GM19328 (cell line): ENCODE measurements at regions not wholly inside any gene's neighbourhood (a gene's known extent, or its start where the extent isn't known, plus 50 kb on each side); places are given as distances from the start of the nearest gene placed in this dataset.
"Not testable (repeated sequence)": the region's sequence is repeated elsewhere in the genome, so short reads cannot be mapped to it uniquely, and the experiment has no call there.

ENCODE experiments used
- ATAC-seq: cut with Tn5 transposase; IDR thresholded peaks from one replicate; pipeline ENCODE4 v1.9.1; 2021; ENCODE audit warnings: mild to moderate bottlenecking, moderate library complexity; ENCODE audit not compliant: unreplicated experiment

GRCh38 chr1:146729642-146730344 lies 208.3 kb upstream of the NBPF12 start:
- ATAC-seq = not testable (repeated sequence)

DNA sequence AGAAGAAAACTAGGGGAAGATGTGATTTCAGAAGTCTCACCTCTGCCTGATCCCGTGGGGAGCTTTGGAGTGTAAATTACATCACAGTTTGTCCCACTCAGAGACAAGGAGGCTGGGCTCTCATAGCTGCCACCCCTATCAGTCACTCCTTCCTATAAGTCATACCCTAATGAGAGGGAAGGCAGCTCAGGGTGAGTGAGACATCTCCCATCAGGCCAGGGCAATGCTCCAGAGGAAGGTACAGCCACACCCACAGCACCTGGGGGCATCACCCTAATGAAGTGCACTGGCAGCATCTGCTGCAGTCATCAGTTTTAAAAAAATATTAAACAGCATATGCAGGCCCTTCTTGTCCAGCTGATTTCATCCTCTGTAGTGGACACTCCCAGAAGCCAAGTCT lies 223.1 kb upstream of the NBPF12 start:
- not testable (repeated sequence) for ATAC-seq

DNA sequence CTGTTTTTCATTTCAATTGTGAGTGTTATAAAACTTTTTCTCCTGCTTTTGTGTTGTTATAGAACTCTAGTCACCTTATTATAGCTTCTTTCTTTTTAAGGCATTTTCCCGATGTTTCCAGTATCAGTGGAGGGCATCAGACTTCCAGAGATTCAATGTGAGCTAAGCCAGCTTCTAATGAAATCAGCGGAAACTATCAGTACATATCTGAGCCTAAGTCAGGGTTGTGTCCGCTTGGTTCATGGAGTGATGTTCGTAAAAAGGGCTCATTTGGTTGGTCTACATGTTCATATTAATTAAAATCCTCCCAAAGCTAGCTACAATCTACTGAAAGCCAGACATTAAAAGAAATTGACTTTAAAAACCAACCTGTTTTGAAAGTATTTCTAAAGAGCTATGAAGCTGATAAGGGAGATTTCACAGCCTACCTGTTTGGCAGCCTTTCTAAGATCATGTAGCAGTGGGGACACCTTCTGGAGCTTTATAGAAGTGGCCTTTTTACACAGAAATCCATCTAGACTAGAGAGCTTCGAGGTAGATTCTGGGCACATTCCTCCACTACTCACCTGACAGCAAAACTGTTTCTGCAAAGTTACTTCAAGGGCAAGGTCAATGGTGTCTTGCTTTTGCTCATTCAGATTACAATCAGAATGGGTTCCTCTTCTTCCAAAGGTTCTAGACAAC lies 227.1 kb upstream of the NBPF12 start:
- not testable (repeated sequence) for ATAC-seq

DNA sequence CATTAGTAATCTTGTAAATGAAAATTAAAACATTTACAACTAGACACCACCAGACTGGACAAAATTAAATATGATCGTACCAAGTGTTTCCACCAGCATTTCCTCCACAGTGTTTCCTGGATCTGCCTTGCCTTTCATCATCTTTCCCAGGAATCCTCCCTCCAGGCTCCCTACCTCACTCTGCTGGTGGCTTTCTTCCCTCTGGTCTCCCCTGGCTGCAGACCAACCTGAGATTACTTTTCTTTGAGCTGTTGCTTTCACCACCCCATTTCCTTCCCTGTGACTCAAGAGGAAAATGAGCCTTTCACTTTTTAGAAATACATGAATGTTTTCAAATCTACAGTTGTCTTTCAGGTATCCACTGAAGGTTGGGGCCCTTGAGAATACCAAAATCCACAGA lies 228.8 kb upstream of the NBPF12 start:
- ATAC-seq = not testable (repeated sequence)

DNA sequence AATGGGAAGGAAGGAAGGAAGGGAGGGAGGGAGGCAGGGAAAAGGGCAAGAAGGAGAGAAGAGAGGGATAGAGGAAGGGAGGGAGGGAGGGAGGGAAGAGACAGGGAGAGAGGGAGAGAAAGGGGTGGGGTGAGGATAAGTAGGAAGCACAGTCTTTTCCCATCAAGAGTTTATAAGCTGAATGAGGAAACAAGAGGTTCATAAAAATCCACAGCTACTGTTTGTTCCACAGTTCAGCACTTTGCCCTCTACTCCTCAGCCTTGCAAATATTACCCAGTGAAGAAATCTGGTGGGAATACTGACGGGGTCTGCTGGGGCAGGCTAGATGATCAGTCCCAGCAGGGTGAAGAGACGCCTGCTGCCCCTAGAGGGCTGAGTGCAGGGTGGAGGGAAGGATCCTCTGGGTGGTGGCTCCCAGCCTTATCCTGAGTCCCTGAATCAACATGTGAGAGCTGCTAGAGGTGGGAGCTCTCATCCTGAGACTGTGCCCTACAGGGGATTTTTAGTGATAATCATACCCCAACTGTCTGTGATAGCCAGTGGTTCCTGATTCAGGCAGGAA lies 233.9 kb upstream of the NBPF12 start:
- not testable (repeated sequence) for ATAC-seq

DNA sequence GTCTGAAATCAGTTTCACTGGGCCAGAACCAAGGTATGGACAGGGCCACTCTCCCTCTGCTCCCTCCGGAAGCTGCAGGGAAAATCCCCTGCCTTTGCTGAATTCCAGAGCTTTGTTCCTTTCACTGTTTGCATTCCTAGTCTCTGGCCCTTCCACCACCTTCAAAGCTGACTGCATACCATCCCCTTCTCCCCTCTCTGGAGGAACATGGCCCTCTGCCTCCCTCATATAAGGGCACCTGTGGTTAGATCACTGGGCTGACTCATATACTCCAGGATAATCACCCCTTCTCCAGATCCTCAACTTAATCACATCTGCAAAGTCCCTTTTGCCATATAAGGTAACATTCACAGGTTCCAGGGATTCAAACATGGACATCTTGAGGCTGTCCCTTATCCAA lies 236.8 kb upstream of the NBPF12 start:
- ATAC-seq = not testable (repeated sequence)

DNA sequence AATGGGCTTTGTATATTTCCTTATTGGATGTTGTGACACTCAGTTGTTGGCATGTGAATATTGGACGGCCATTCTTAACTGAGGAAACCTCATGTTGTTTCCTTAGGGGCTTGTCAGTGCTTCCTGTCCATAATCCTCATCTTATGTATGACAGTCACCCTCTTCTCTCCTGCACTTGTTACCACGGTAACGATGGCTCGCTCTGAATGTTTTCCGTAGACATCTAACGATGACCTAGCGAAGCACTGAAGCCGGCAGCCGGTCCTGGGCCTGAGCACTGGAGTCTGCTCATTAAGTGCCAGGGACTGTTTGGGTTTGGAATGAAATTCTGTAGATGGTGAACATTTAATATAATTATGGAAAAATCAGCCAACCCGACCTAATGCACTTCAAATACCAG lies 242.7 kb upstream of the NBPF12 start:
- not testable (repeated sequence) for ATAC-seq

GRCh38 chr1:146691798-146692197 lies 246.3 kb upstream of the NBPF12 start:
- not testable (repeated sequence) for ATAC-seq

- not testable (repeated sequence) for ATAC-seq
These were observed 249.2 kb upstream of the NBPF12 start for GRCh38 chr1:146688893-146689292.

DNA sequence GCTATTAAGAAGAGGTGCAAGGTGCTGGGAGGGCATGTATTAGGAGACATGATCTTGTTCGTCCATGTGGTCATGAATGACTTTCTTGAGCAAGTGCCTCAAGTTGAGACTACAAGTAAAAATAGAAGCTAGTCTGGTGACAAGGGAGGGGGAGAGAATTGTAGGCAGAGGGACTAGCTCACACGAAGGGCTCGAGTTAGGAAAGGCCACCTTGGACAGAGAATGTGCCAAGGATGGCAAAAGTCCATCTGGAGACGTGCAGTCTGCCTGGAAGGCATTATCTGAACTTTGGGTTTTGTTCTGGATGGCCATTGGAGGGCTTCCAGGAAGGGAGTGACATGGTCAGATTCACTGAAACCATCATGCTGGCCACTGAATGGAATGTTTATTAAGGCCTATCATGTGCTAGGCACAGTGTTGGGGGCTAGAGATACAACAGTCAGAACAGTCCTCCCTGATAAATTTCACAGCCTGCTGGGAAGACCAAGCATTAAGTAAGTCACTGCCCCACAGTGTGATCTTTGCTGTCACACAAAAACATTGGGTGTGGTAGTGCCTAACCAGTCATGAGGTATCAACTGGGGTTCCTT lies 251.3 kb upstream of the NBPF12 start:
- not testable (repeated sequence) for ATAC-seq

DNA sequence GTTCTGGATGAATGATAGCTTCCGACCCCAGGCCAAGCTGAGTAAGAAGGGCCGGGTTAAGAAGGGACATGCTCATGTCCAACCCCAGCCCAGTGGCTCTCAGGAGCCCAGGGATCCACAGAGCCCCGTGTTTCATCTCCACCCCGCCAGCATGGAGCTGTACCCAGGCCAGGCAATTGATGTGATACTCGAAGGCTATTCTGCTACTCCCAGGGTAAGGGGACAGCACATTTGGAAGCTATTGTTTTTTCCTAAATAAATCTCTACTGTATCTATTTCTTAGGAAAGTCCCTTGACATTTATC lies 255.0 kb upstream of the NBPF12 start:
- ATAC-seq = not testable (repeated sequence)

DNA sequence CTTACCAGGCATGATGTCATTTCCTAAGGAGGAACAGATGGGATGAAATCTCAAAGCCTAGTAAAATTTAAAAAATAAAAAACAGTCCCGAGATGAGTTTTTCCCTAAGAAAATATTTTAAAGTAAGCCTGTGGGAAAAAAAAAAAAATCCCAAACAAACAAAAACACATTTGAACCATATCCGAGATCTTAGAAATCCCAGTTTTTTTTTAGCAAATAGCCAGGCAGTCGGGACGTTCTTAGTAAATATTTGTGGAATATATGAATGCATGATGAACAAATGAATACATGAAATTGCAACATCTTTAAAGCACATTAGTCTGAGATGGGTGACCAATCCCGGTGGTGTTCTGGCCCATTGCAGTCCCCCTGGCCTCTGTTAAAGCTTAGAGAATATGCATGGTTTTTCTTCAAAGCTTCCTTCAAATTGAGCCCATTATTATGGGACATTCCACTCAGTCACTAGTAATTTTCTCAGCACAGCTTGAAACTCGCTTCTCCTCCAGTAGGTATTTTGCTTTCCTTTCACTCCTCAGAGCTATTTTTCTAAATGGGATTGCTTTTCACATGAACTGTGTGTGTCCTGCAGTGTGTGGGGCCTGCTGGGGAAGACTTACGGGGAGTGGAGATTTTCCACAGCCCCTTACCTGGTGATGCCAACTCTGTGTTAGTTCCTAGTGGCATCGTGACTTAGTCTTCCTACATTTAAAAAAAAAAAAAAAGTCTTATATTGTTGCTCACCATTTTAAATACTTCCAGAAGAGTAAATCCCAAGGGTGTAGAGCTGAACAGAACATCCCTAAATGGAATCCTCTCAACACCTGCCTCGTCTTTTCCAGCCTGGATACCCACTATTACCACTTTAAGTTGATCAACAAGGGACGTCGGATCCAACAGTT lies 255.6 kb upstream of the NBPF12 start:
- ATAC-seq = not testable (repeated sequence)

GRCh38 chr1:146673729-146674299 lies 264.3 kb upstream of the NBPF12 start:
- not testable (repeated sequence) for ATAC-seq

- ATAC-seq = not testable (repeated sequence)
These were observed 265.5 kb upstream of the NBPF12 start for GRCh38 chr1:146672608-146673007.

GRCh38 chr1:146671588-146671987 lies 266.5 kb upstream of the NBPF12 start:
- not testable (repeated sequence) for ATAC-seq

DNA sequence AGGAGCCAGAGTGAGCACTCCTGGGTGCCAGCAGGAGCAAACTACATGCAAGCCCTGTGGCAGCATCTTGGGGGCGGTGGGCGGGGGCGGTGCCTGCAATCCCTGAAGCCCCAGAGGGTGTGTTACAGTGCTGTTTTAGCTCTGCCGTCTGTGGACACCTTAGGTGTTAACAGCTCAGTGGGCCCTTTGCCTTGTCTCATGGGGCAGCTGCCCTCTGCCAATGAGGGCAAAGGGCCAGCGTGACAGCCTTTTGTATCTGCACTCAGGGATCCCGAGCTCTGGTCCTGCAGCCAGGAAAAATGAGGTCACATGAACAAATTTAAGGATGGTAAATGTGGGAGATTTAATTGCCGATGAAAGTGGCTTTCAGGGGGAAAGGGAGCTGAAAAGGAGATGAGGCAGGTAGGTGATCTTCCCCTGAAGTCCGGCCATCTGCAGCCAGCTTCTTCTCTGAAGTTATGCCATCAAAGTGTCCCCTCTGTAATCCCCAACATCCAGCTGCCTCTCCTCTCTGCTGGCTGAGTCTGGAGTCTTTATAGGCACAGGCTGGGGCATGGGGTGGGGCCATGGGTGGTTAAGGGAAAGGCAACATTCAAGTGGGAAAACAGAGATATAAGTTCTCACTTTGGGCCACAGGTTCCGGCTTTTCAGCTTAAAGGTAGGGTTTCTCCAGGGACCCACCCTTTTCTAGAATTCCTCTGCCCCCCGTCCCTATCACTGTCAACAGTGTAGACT lies 267.1 kb upstream of the NBPF12 start:
- ATAC-seq = not testable (repeated sequence)

DNA sequence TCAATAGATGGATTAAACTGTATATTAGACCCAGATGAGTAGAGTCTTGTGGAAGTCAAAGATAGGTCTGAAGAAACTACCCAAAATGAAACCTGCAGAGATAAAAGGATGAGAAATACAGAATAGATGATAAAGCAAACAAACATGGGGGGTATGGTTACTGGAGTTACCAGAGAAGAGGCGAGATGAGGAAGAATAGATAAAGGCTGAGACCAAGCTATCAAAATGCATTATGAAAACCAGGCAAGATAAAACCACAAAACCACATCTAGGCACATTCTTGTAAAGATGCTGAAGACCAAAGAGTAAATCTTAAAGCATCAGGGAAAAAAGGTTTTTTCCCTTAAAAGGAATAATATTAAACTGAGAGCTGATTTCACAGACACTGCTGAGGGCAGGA lies 271.8 kb upstream of the NBPF12 start:
- ATAC-seq = not testable (repeated sequence)

- not testable (repeated sequence) for ATAC-seq
These were observed 277.9 kb upstream of the NBPF12 start for GRCh38 chr1:146660242-146660641.

GRCh38 chr1:146656356-146657060 lies 281.6 kb upstream of the NBPF12 start:
- ATAC-seq = not testable (repeated sequence)
